ENCODE measurements at regions not wholly inside any gene's neighbourhood (a gene's known extent, or its start where the extent isn't known, plus 50 kb on each side); places are given as distances from the start of the nearest gene placed in this dataset.

DNA sequence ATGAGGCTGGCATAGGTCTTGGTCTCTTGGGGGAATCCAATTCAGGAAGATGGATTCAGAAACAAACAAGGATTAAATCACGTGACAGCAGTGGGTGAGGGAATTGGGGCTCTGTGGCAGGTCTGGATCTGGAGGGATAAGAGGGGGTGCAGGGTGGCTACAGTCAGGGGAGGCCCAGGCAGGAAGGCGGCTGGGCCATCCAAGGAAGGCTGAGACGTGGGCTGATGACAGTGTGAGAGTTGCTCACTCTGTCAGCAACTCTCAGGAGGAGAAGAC lies 65.8 kb upstream of the COL5A1 start:
- DNase-seq (ENCODE audit: low read depth in 2 of 2), result no peak

DNA sequence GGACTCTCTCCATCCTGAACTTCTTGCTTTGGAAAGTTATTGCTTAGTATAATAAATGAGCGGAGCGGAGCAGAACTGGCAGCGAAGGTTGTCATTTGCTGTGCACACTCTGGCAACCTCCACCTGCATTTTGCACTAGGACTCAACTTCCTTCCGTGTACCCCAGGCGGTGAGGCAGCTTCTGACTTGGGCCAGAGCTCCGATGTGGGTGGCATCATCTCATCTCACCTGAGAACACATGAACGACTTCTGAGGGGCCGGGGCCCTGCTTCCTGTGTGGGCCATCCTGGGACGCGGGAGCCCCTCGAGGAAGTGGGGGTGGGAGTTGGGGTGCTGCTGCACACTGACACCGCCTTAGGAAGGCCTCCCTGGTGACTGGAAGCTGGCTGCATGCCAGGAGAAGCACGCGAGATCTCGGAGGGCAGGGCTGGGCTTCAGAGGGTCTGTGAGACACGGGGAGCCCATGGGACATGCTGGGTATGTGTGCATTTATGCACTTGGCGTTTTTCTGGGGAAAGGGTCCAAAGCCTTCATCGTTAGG lies 56.5 kb upstream of the COL5A1 start:
- DNase-seq (ENCODE audit: low read depth in 2 of 2), result no peak

DNA sequence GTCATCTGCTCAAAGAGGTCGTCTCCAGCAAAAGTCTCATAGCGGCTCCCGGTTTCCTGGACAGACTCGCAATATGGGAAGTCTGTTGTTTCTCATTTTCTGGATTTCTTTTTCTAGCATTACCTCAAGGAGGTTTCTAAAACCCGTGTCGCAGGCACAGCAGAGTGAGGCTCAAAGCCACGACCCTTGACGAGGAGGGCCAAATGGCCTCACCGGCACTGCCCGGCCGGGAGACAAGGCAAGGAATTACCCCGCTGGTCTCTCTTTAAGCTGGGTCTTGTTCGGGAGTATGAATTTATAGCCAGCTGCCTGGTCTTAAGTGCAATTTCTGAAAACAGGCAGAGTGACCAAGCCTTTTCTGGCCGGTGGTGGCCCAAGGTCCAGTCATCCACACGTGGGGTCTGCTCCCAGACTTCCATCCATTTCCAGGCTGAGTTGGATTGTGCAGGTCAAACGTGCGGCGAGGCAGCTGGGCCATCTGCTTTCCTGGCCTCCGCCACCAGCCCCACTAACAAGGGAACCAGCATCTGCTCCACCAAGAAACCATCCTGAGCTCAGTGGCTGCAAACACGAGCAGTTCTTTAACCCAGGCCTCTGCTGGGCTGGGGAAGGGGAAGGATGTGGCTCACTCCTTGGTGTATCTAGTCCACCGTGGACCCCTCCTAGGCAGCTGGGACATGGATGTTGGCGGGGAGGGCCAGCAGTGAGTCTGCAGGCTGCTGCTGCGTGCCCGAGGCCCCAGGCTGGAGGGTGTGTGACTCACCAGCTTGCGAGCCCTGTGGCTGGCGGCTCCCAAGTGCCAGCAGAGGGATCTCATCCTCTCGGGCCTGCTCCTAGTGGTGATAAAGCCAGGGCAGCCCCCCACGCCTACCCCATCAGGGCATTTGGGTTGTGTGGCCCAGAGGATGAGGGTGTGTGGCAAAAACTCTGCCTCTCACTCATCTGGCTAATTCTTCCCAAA lies 55.6 kb upstream of the COL5A1 start:
- DNase-seq (ENCODE audit: low read depth in 2 of 2), result no peak

DNA sequence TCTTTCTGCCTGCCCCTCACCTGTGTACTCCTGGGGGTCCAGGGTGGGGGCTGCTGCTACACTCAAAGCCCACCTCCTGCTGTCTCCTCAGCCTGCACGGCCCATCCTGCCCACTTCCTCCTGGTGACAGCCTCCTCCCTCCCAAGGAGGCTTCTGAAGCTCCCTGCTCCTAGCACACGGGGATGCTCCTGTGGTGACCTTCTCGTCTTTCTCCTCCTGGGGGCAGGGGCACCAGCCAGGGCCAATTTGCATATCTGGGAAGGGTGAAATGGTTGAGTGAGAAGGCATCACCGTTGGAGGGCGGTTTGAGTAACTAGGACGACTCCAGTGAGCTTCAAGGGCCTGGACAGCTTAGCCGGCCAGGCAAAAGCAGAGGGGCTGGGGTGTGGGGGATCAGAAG lies 51.9 kb upstream of the COL5A1 start:
- DNase-seq (ENCODE audit: low read depth in 2 of 2), result no peak

DNA sequence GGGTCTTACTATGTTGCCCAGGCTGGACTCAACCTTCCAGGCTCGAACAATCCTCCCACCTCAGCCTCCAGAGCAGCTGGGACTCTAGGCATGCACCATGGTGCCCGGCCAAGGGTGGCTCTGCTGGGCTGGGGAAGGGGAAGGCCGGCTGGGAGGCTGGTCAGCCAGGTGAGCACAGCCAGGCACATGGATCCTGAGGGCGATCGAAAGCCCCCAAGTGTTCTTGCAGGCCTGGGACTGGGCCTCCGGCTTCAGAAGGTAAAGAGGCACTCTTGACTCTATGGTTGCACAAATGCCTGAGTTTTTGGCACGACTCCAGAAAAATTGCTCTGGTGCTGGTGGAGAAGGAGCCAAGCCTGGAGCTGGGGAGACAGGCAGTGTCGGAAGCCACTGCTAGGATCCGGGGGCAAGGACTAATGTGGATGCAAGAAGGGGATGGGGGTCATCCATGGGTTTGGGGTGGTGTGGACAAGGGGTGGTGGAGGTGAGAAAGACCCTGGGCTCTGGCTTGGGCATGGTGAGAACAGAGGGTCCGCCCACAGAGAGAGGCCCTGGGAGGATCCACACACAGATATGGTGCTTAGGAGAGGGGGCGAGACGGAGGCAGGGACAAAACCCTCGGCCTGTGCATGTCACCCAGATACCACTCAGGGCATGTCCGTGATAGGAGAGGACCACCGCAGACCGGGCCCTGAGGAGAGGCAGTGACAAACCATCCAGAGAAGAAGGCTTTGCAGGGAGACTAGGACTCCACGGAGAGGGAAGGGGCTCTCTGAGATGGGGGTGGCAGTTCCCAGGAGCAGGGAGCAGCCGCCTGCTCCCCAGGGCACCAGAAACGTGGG lies 51.1 kb upstream of the COL5A1 start:
- no peak for DNase-seq (ENCODE audit: low read depth in 2 of 2)

DNA sequence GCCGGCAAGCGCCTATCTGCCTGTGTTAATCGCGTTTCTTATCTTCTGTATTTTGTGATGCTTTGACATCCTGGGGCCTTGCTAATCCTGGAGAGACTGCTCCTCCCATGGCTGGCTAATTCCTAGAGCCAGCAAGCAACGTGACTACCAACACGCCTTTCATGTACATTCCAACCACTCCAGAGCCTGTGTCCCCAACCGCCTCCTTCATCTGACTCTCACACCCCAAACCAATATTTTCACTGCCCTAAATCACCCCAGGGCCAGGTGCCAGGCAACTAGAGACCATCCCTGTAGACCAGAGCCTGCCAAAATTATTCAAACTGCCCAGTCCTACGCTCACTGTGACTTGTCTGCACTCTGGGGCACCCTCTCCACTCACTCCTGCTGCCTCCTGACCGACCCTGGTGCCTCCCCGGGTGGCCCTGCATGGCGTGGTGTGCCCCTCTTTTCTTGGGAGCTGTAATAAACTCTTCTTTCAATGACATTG lies 50.5 kb upstream of the COL5A1 start:
- DNase-seq (ENCODE audit: low read depth in 2 of 2), result no peak

DNA sequence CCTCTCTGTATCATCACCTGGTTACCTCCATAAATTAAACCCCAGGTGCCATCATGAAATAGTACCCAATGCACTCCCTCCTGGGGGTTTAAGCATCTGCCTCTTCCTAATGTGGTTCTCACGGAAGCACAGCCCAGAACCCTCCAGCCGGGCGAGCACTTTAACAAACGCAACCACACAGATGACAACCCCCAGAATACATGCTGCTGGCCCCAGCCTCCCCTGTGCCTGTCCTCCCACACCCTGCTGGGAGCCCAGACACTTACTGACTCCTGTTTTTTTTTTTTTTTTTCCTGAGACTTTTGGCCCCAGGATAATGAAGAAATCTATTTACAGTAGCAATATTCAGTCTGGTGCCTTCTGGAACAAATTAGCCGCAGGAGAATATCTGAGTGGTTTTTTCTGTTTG lies 50.0 kb upstream of the COL5A1 start:
- peak; percentile 66 to 73 for DNase-seq (ENCODE audit: low read depth in 2 of 2)
